MM.1S (cell line): ENCODE measurements at regions not wholly inside any gene's neighbourhood (a gene's known extent, or its start where the extent isn't known, plus 50 kb on each side); places are given as distances from the start of the nearest gene placed in this dataset.

Source experiments
- CTCF ChIP-seq: fragments of 300-600 bp; sonication (generic); IDR thresholded peaks from 2 replicates; pipeline ENCODE4 v1.5.1; 2016; ENCODE audit warnings: antibody characterized with exemption, low read length, mixed read lengths
- EZH2 ChIP-seq: fragments of 300-600 bp; sonication (generic); optimal IDR thresholded peaks from 2 replicates; pipeline ENCODE3; 2017; ENCODE audit warnings: low read depth, mild to moderate bottlenecking, antibody characterized with exemption, low read length, mixed read lengths

GRCh38 chr10:59073456-59074053 is 102.9 kb upstream of the PHYHIPL start:
- TF ChIP-seq CTCF: no peak
- no peak for TF ChIP-seq EZH2
